Hematopoietic multipotent progenitor cell treated with erythropoietin and hydrocortisone succinate and interleukin-3 and kit ligand, for 17 days (in vitro differentiated cells): ENCODE measurements at regions not wholly inside any gene's neighbourhood (a gene's known extent, or its start where the extent isn't known, plus 50 kb on each side); places are given as distances from the start of the nearest gene placed in this dataset.
"Not testable (repeated sequence)": the region's sequence is repeated elsewhere in the genome, so short reads cannot be mapped to it uniquely, and the experiment has no call there.

Experiments used
- DNase-seq: peaks from one replicate; pipeline ENCODE4 v3.0.0-alpha.2; 2015; ENCODE audit warnings: low spot score

DNA sequence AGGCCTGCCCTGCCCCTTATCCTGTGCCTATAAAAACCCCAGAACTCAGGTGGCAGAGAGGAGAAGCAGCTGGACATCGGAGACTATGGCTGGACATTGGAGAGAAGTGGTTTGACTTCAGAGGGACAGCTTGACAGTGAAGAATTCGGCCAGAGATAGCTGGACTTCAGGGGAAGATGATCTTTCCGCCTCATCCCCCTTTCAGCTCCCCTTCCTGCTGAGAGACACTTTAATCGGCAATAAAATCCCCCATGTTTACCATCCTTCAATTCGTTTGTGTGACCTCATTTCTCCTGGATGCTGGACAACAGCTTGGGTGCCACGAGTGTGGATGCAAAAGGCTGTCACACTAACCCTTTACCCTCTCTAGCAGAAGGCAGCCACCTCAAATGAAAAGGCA is 134.1 kb upstream of the TUT7 start:
- no peak for DNase-seq

DNA sequence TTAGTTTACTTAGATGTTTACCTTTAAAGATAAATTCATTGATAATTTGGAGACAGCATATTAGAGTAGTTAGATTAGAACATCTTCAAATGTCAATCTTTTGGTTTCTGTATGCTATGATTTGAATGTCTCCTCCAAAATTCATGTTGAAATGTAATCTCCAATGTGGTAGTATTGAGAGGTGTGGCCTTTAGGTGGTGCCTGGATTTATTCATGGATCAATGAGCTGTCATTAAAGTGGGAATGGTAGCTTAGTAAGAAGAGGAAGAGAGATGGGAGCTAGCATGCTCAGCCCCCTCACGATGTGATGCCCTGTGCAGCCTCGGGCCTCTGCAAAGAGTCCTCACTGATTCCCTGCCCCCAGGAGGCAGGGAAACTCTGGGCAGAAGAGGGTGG is 133.6 kb upstream of the TUT7 start:
- DNase-seq: no peak

DNA sequence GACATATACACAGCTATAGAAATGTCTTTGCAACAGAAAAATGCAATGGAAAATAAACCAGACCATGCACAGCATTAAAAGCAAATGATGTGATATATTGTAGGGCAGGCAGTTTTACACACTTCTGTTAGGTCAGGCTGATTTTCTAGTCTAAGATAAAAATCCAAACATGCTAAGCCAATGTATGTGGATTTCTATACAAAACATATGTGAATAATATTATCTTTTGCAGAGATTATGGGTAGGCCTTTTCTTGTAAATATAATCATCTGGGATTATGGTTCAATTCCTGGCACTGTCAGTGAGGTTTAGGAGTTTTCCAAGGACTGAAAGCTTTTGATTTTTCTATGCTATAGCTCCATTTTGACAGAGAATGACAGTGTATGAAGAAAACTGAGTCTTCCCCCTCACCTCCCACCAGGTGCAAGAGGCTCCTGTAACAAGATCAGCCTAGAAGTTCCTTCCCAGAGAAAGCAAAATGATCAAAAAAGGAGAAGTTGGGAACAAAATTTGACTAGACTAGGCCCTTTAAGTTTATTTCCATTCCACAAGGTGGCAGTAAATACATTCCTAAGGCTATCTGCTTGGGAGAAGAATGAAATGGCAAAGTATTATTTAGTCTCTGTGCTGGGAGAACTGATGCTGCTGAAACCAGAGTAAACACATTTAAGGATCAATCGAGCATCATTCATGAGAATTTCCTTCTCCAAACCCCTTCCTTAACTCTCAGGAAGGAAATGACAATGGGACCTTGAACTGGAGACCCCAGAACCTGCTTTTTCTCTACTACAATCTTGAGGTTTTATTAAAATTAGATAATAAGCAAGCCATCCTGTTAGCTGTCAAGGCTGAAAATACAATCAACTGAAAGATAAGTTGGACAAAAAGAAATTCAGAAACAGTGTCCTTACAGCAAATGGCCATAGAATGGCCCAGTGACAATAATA is 133.0 kb upstream of the TUT7 start:
- DNase-seq: no peak

DNA sequence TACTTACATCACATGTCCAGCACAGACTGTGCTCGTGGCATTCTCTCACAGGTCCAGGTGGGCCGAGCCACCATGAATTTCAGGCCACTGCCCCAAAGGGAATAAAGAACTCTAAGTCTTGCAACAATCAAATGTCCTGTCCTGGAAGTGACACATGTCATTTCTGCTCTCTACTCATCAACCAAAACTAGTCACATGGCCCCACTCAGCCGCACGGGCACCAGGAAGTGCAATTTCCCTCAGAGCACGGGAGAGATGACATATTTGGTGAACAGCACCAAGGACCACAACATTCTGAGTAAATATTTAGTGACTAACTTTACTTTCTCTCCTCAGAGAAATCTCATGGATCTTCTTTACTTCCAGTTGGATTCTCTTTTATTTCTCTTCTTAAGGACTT is 131.1 kb upstream of the TUT7 start:
- DNase-seq: no peak

- no peak for DNase-seq
These were observed 129.3 kb upstream of the TUT7 start for GRCh38 chr9:86483496-86483895.

DNA sequence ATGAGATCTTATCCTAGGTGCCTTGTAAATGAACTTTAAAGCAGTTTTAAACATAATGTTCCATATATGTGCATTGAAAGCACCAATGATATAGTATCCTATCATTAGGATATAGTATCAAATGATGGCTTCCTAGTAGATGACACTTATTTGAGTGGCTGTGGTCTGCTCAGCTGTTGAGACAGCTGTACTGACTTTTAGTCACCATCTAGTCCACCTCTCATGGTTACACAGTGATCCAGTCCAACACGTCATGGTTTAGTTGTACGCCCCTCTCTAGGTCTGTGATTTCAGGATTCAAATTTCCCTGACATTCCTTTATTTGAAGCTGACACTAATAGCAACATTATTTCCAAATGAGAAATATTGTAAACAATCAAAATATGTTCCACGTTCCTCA is 127.3 kb upstream of the TUT7 start:
- no peak for DNase-seq

DNA sequence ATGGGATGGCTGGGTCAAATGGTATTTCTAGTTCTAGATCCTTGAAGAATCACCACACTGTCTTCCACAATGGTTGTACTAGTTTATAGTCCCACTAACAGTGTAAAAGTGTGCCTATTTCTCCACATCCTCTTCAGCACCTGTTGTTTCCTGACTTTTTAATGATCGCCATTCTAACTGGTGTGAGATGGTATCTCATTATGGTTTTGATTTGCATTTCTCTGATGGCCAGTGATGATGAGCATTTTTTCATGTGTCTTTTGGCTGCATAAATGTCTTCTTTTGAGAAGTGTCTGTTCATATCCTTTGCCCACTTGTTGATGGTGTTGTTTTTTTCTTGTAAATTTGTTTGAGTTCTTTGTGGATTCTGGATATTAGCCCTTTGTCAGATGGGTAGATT is 121.0 kb upstream of the TUT7 start:
- DNase-seq: not testable (repeated sequence)

DNA sequence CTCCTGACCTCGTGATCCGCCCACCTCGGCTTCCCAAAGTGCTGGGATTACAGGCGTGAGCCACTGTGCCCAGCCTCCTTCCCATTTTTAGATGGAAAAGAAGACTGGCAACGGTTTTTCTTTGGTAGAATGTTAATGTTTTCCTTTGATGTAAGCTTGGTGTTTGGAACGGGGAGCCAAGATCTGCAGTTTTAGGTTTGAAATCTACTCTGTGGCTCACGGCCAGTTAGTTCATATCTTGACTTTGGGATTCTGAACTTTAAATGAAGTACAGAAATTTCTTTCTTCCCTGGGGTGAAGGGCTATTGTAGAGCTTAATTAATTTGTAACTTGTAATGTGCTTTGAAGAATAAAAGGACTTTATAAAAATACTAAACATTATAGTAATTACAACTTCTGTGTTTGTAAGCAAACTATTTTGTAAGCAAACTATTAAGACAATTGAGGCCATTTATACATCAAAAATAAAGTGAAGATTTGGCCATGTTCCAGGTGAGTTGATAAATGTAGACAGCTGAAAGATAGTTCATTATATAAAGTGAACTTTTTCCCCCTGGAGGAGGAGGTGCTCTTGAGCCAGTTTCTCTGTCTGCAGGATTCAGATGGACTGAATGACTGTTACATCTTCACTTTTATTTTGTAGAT is 117.1 kb upstream of the TUT7 start:
- peak; percentile 8 for DNase-seq

- no peak for DNase-seq
These were observed 116.1 kb upstream of the TUT7 start for GRCh38 chr9:86470326-86470725.

- DNase-seq: peak; percentile 49
These were observed 115.5 kb upstream of the TUT7 start for GRCh38 chr9:86469476-86470250.

DNA sequence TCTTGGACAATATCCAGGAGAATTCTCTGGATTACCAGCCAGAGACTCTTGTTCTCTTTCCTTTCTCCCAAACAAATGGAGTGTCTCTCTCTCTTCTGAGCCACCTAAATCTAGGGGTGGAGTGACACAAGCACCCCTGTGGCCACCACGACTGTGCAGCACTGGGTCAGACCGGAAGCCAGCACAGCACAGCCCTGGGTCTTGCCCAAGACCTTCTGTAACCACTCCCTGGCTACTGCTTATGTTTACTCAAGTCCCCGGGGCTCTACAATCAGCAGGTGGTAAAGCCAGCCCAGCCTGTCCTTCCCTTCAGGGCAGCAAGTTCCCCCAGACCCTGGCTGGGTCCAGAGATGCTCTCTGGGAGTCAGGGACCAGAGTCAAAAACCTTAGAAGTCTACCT is 110.0 kb upstream of the TUT7 start:
- no peak for DNase-seq

DNA sequence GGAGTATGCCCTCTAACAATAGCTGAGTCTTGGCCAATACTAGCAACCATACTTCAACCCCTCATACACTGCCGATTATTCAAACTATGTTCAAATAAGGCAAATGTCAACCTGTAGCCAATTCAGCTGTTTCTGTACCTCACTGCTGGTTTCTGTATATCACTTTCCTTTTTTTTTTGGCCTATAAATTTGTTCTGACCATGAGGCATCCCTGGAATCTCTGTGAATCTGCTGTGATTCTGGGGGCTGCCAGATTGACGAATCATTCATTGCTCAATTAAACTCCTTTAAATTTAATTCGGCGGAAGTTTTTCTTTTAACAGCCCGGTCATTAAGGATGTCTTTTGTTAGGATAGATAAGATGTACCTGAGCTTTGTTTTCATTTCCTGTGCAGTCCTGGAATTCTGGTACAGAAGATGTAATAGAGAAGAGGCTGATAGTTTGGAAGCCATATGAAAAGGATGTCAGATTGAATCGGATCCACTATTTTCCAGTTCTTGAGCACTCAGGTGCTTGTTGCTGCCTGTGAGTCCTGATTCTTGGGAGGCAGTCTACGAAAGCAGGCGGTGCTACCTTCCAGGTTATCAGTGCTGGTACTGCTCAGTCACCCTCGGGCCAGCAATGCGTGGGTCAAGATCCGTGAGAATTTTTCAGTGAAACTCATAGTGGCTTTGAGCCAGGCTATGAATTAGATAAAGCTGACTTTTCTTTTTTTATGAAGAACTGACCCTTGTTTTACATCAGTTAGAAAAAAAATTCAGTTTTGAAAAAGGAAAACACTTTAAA is 106.2 kb upstream of the TUT7 start:
- DNase-seq: no peak

DNA sequence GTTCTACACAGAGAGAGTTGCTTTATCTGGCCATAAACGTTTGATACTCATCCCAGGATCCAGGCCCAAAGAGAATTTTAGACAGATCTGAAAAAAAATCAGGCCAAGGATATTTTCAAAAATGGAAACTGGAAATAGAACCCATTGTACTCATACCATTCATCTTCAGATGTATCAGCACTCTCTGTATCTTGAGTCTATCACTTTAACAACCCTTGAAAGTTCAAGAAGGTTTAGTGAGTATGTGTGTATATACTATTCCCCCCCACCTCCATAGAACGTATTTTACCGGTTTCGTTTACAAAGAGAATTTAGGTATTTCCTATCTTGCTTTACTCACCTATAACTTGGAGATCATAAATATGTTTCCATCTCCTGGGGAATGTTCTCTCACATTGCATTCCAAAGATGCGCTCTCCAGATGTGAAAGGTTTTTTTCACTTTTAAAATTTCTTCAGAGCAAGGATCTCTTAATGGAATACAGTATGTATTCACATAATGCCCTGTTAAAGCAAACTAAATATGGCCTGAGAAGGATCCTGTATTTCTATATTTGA is 105.5 kb upstream of the TUT7 start:
- DNase-seq: no peak

GRCh38 chr9:86459191-86459590 is 105.0 kb upstream of the TUT7 start:
- no peak for DNase-seq

DNA sequence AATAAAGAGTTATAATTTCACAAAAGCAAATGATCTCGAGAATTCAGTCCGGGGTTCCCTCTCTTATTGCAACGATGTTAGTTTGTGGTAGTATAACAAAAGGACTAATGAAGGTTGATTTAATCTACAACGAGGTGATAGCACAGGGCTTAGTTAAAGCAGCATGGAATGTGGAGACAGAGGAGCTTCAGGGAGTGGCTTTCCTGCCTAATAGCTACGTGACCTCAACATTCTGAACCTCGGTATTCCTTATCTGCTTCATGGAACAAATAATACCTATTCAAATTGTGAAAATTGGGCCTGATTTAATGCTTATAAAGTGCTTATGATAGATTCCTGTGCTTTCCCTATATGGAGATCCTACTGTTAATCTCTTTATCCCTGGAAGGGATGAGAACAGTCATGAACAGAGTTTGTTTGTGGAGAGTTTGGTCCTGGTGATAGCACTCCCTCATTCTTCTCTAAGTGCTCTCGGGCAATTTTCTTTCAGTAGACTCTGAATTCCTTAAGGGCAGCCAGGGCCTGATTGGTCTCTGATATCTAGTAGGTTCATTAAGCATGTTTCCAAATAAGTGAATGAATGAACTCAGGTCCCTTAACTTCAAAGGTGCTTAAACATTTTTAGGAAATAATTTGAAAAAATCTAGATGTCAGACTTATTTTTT is 104.1 kb upstream of the TUT7 start:
- DNase-seq: no peak

- DNase-seq: no peak
These were observed 102.2 kb upstream of the TUT7 start for GRCh38 chr9:86456416-86456815.

- DNase-seq: no peak
These were observed 100.7 kb upstream of the TUT7 start for GRCh38 chr9:86454701-86455615.

- DNase-seq: no peak
These were observed 98.1 kb upstream of the TUT7 start for GRCh38 chr9:86452201-86452828.

GRCh38 chr9:86449246-86449645 is 95.0 kb upstream of the TUT7 start:
- no peak for DNase-seq

DNA sequence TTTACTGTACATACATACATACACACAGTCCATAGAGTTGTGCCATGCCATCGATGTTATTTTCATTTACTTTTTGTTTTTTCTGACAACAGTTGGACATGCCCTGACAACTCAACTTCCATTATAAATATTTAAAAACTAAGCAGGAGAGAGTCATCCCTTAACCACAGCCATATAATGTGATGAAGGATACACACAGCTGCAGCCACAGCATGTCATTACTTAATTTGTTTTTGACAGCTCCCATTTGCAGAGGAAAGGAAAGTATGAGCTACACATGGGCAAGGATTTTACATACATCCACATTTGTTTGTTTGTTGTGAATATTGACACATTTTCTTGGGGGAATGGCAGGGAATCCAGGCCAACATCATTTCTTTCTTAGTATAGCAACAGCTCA is 91.5 kb upstream of the TUT7 start:
- DNase-seq: no peak
